T47D (cell line): ENCODE measurements at regions not wholly inside any gene's neighbourhood (a gene's known extent, or its start where the extent isn't known, plus 50 kb on each side); places are given as distances from the start of the nearest gene placed in this dataset.

Source experiments
- DNase-seq, 2 experiments: peaks; one replicate each; pipeline versions ENCODE4 v3.0.0 to v3.0.0-alpha.2; 2011 to 2012; ENCODE audit warnings: low read depth in 1 of 2, low spot score in 1 of 2
- JUND ChIP-seq: IDR thresholded peaks from 2 replicates; pipeline ENCODE4 v1.6.1; 2012; ENCODE audit warnings: low read depth
- in situ Hi-C: cut with HindIII; loops from 2 replicates; pipeline ENCODE4 v1.10.0; 2016; ENCODE audit warnings: low sequenced_read_pairs, low pct_unique_long_range_greater_than_20kb

- no peak for TF ChIP-seq JUND
- no peak for DNase-seq
- in situ Hi-C loops: no loop called here
These were observed 311.0 kb upstream of the RGS17 start for GRCh38 chr6:153442096-153442495.

DNA sequence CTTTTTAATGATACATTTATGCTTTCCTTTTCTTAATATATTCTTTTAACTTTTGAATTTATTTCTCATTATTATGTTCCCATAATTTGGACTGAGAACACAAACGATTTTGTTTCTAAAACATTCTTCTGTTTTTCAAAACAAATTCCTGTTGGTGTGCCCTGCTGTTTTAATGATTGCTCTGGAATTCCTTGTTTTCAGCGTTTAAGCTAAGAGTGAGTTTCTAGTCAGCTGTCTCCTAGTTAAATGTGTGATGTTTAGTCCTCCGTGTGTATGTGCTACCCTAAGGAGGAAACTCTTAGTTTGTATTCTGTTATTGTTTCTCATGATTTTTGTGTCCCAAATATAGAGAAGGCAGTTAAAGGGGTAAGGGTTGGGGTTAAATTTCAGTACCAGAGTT is 306.1 kb upstream of the RGS17 start:
- DNase-seq: no peak
- no peak for TF ChIP-seq JUND
- in situ Hi-C loops: no loop called here

- TF ChIP-seq JUND: no peak
- in situ Hi-C loops: no loop called here
- no peak for DNase-seq
These were observed 305.3 kb upstream of the RGS17 start for GRCh38 chr6:153436351-153436750.

- no peak for DNase-seq
- in situ Hi-C loops: no loop called here
- no peak for TF ChIP-seq JUND
These were observed 304.7 kb upstream of the RGS17 start for GRCh38 chr6:153435787-153436186.

GRCh38 chr6:153425536-153425935 is 294.5 kb upstream of the RGS17 start:
- TF ChIP-seq JUND: no peak
- in situ Hi-C loops: no loop called here

DNA sequence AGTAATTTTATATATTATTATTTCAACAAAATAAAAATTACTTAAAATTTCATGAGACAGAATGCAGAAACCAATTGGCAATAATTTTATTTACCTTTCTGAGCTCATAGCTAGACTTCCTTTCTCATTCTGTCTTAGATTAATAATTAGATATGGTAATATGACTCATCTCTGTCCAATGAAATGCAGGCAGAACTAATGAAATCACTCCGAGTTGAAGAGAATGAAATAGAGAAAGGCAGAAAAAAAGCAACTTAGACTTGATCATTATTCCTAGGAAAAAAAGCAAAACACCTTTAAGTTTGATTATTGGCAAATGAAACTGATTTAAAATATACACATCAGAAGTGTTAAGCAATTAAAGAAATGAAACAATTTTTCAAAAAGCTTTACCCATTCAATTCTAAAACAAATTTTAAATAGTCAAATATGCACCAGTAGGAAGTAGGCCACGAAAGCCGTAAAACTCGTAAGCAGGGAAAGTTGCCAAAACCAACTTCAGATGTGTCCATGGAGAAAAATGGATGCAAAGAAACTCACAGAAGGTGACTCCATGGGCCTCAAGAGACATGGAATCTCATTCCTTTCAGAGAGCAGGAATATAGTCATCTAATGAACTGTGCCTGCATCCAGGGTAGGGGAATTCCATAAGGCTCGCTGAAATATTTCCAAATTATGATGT is 293.8 kb upstream of the RGS17 start:
- in situ Hi-C loops: no loop called here
- DNase-seq: peak in 1 of 2 experiments; percentile 7
- TF ChIP-seq JUND: no peak

More at GRCh38 chr6:153425536-153425935, 294.5 kb upstream of the RGS17 start:
- no peak for DNase-seq

DNA sequence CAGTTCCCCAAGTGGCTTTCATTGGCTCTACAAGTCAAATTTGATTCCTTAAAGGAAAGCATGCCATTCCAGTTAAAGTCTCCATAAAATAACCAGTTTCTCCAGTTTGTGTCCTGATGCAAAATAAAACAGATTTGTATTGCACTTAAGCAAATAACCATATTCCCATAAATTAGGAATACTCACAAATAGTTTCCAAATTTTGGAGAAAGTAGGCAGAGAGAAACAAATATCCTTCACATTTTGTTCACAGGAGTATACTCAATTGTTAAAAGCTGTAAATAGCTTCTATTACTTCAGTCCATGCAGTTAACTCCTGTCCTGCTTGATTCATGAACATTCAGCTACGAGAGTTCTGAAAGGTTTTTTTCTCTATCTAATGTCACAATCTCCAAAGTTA is 281.4 kb upstream of the RGS17 start:
- no peak for TF ChIP-seq JUND
- in situ Hi-C loops: no loop called here
- DNase-seq: no peak

DNA sequence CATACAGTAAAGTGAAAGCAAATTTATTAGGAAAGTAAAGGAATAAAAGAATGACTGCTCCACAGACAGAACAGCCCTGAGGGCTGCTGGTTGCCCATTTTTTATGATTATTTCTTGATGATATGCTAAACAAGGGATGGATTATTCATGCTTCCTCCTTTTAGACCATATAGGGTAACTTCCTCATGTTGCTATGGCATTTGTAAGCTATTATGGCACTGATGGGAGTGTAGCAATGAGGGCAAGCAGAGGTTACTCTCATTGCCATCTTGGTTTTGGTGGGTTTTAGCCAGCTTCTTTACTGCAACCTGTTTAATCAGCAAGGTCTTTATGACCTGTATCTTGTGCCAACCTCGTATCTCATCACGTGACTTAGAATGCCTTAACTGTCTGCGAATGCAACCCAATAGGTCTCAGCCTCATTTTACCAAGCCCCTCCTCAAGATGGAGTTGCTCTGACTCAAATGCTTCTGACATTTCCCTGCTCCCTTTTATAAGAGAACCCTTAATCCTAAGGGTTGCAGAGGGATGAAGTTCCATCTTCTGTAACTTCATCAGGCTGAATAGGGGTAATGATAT is 280.1 kb upstream of the RGS17 start:
- no peak for TF ChIP-seq JUND
- no peak for DNase-seq
- in situ Hi-C loops: no loop called here

DNA sequence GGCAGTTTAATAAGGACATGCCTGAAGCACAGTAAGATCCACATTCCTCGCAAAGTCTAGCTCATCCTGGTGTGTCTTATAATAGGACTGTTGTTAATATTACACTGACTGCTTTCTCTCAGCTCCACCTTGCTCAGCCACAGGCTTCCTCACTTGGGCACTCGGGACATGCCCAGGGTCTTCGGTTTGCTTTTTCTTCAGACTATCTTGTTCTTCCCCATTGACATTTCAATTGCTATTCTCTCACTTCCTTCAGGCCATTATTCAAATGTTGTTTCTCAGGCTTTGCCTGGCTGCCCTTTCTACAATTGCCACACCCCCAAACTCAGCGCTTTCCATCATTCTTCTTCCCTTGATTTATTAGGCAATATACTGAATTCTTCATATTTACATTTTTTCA is 274.8 kb upstream of the RGS17 start:
- in situ Hi-C loops: no loop called here
- TF ChIP-seq JUND: no peak
- DNase-seq: no peak

GRCh38 chr6:153401751-153402150 is 270.7 kb upstream of the RGS17 start:
- TF ChIP-seq JUND: no peak
- in situ Hi-C loops: no loop called here
- DNase-seq: no peak

- DNase-seq: no peak
- in situ Hi-C loops: no loop called here
- TF ChIP-seq JUND: no peak
These were observed 261.1 kb upstream of the RGS17 start for GRCh38 chr6:153392156-153392555.

GRCh38 chr6:153373869-153374268 is 242.8 kb upstream of the RGS17 start:
- no peak for DNase-seq
- TF ChIP-seq JUND: no peak
- in situ Hi-C loops: no loop called here

DNA sequence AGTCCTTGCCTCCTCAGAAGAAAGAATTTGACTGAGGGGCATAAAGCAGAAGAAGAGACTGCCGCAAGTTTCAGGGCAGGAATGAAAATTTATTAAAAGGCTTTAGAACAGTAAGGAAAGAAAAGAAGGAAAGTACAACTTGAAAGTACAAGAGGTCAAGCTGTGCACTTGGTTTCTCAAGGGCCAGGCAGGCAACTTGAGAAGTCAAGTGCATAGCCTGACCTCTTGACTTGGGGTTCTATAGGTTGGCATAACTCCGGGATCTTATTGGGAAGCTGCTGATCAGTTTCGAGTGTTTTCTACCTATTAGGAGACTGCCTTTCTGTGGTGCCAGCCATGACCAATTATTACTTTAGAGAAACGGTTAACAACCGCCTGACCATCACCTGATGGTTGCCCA is 237.0 kb upstream of the RGS17 start:
- in situ Hi-C loops: no loop called here
- no peak for DNase-seq

DNA sequence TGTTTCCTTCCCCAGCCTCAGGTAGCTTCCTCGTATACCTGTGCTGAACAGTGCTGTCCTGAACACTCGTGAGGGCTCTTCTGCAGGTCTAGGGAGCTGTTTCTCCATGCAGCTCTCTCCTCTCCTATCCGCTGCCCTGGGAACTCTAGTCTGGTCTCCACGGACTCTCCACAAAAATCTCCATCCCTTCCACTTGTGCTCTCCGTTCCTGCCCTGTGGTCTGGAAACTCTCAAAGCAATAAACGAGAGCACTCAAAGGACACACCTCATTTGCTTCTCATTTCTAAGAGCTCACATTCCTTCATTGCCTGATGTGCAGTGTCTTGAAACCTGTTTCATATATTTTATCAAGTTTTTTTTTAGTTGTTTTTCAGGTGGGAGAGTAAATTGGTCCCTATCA is 235.9 kb upstream of the RGS17 start:
- TF ChIP-seq JUND: no peak
- no peak for DNase-seq

More for the DNA sequence above, 237.0 kb upstream of the RGS17 start:
- TF ChIP-seq JUND: no peak

More for the DNA sequence above, 235.9 kb upstream of the RGS17 start:
- in situ Hi-C loops: no loop called here
